Stimulated activated CD4-positive, alpha-beta T cell treated with anti-CD3 and anti-CD28 coated beads, Interleukin-1b, Interleukin-23, amount 100 ng/mL, for 48 hours (primary cell): ENCODE measurements at regions not wholly inside any gene's neighbourhood (a gene's known extent, or its start where the extent isn't known, plus 50 kb on each side); places are given as distances from the start of the nearest gene placed in this dataset.
A peak's percentile ranks its signal among the peaks of the same experiment; 100 is the strongest.
"Not testable (repeated sequence)": the region's sequence is repeated elsewhere in the genome, so short reads cannot be mapped to it uniquely, and the experiment has no call there.

Source experiments
- DNase-seq: peaks from one replicate; pipeline ENCODE4 v3.0.0-alpha.2; 2020

DNA sequence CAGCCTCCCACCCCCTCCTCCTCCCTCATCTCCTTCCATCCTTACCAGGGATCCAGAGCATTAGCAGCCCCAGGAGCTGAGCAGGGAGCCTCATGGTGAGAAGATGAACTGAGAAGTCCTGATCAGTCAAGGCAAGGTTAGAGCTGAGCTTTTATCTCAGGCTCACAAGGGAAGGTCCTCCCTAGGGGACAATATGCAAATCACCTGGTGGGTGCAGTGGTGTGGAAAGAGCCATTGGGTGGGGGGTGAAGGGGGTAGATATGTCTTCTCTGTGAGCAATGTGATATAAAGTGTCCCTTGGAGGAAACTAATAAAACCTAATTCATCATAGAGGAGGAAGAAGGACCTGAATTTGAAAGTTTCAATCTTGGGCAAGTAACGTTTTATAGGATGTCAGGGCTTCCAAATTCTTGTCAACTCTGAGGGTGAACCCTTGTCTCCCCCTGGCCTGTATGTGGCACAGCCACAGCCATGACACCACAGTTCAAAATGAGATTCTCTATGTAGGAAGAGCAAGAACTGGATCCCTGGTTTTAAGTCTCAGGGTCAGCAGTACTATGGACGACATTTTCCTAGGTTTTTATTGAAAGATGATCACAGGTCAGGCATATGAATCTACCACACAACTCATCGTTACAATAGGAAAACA lies 543.5 kb downstream of the RPIA start:
- DNase-seq: not testable (repeated sequence)

- not testable (repeated sequence) for DNase-seq
These were observed 545.5 kb downstream of the RPIA start for GRCh38 chr2:89236832-89237450.

DNA sequence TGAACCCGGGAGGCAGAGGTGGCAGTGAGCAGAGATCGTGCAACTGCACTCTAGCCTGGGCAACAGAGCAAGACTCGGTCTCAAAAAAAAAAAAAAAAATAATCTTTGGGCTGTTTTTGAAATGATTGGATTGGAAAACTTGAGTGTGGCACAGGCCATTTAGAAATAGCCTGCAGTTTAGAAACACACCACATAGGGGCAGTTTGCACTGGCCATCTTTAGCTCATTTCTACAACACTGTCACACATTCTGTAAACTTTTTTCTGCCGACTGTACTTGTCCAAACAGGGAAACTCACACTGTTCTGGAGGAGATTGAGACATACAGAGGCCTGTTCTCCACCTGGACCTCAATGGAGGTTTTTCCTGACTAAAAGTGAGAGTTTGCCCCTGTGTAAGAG lies 546.3 kb downstream of the RPIA start:
- not testable (repeated sequence) for DNase-seq

GRCh38 chr2:89243114-89243700 lies 551.7 kb downstream of the RPIA start:
- DNase-seq: peak; percentile 1

DNA sequence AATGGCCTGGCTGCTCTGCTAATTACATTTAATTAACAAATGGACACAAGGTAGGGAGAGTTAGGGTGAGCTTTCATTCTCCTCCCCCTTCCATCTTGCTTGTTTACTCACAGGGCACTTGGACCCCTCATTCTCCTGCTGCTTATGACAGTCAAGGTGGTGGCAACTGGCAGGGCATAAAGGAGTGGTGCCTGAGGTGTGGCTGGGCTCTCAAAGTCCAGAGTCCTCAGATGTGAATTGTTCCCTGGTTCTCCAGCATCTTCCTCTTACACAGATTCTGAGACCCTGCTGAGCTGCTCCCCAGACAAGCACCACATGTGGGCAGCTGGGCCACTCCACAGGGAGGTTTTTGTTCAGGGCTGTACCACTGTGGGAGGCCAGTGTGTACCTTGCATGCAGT lies 552.9 kb downstream of the RPIA start:
- not testable (repeated sequence) for DNase-seq

DNA sequence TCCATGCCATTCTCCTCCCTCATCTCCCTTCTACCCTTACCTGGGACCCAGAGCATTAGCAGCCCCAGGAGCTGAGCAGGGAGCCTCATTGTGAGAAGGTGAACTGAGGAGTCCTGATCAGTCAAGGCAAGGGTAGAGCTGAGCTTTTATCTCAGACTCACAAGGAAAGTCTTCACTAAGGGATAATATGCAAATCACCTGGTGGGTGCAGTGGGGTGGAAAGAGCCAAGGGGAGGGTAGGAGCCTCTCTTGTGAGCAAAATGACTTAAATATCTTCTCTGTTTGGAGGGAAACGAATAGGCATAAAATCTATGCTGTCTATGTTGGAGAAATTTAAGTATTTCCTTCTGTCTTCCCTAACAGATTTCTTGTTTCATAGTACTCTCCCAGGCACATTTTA lies 554.0 kb downstream of the RPIA start:
- not testable (repeated sequence) for DNase-seq

DNA sequence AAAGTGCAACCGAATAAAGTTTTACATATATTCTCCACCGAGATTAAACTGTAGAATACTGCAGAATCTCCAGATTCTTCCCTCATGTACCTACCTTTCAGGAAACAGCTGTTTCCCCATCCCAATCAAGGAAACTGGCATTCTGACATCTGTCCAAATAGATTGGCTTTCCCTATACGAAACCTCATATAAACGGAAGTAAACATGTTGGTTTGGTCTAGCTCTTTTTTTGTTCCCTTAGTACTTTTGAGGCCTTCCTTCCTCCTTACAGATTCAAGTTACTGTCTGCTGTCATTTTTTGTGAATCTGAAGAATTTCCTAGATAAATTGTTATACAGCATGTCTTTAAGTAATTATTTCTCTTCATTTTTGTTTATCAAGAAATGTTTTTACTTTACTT lies 554.6 kb downstream of the RPIA start:
- DNase-seq: not testable (repeated sequence)

DNA sequence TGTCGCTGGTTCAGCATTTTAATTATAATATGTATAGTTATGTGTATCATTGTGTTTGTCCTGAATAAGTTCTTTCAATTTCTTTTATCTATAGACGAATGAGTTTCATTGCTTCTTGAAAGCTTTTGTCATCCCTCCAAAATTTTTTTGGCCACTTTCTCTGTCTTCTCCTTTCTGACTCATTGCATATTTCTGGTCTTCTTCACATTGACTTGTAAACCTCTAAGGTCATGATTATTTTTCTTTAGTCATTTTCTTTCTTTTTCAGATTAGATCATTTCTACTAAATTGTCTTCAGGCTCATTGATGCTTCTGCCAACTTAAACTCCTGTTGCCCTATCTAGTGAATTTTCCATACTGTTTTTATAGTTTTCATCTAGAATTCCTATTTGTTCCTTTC lies 555.1 kb downstream of the RPIA start:
- not testable (repeated sequence) for DNase-seq

DNA sequence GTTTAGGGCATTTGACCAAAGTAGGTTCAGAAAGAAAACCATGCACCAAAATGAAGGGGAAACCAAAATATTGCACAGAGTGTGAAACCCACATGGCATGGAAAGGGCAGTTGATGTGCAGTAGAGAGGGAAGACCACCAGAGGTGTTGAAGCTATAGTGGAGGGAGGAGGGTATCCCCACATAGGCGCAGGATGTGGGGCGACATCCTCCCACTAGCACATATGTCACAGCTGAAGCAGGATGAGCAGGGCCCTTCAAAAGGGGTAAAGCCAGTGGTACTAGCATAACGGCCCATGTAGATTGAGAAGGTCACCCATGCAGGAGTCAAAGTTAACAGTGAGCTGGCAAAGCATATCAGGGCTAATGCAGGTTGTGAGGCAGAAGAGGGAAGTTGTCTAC lies 563.5 kb downstream of the RPIA start:
- DNase-seq: not testable (repeated sequence)

GRCh38 chr2:89273443-89273842 lies 582.0 kb downstream of the RPIA start:
- not testable (repeated sequence) for DNase-seq

DNA sequence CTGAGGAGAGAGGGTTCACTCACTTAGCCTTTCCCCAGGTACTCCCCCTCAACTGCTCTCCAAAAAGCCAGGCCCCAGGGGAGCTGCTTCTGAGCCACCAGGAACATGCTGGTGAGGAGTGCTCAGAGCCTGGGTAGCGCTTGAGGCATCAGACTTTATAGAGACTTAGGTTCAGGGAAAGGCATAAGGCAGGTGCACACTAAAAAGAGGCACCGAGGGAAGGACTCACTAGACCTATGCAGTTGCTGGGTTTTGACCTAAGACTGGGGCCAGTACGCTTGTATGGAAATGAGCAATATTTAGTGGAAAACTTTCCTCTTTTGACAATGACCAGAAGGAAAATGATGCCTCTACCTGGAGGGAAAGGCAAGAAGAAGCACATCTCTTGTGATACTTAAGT lies 589.1 kb downstream of the RPIA start:
- DNase-seq: not testable (repeated sequence)

DNA sequence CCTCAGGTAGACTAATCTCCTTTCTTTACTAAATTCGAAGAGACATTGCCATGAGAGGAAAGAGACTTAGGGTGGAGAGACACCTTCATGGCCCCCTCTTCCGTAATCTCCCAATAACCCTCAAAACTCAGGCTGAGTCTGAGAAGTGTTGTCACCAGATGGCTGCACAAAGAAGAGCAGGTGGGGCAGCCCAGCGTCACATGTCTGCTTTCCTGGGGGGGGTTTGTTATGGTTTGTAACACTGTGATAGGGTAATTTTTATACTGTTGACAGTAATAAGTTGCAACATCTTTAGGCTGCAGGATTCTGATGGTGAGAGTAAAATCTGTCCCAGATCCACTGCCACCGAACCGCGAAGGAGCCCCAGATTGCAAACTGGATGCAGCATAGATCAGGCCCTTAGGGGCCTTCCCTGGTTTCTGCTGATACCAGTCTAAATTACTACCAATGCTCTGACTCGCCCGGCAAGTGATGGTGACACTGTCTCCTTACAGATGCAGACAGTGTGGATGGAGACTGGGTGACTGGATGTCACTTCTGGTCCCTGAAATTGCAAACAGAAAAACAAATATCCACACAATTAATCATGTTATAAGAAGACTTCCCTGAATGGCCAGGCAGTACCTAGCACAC lies 595.1 kb downstream of the RPIA start:
- DNase-seq: not testable (repeated sequence)

GRCh38 chr2:89287084-89287483 lies 595.6 kb downstream of the RPIA start:
- DNase-seq: not testable (repeated sequence)

DNA sequence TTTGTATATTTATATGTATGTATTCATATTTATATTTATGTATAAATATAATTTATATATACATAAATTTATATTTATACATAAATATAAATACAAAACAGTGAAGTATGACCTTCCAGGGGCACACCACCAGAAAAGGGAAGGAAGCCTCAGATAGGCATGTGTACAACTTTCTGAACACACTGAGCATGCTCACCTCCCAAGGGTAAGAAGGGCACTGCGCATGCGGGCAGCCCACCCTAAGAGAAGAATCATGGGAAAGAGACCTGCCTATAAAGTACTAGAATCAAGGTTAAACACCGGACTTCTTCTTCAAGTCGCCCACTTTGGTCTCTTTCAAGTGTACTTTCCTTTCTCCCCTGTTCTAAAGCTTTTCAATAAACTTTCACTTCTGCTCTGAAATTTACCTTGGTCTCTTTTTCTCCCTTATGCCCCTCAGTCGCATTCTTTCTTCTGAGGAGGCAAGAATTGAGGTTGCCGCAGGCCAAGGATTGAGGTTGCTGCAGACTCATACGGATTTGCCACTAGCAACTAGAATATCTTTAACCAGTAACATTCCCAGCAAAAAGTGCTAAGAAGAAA lies 600.3 kb downstream of the RPIA start:
- not testable (repeated sequence) for DNase-seq

DNA sequence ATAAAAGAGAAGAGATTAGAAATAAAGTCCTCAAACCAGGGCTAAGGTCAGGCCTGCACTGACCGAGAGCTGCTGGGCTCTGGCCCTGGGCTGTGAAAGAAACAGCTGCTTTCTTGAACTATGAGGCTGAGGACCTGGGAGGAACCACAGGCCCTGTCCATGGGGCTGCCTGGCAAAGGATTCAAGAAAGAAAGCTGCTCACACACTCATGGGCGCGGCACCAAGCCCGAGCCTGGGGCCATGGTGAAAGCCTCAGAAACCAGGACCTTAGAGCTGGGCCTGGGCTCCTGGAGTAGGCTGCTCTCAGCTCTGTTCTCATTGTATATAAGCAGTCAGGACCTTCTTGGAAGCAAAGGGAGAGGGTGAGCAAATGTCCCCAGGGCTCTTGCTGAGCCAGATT lies 601.9 kb downstream of the RPIA start:
- DNase-seq: not testable (repeated sequence)

DNA sequence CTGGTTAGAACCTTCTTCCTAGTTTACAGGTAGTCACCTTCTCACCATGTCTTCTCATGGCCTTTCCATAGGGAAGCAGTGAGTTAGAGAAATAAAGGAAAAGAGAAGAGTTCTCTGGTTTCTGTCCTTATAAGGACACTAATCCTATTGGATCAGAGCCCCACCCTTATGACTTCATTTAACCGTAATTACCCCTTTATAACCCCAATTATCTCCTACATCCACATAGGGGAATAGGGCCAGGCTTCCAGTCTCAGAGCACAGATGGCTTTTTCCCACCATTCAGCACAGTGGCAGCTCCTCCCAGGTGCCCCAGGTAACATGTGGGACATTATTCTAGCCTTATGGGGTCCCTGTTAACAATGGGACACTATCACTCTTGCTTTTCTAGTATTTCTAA lies 602.9 kb downstream of the RPIA start:
- DNase-seq: not testable (repeated sequence)

- DNase-seq: not testable (repeated sequence)
These were observed 605.4 kb downstream of the RPIA start for GRCh38 chr2:89296820-89297398.

DNA sequence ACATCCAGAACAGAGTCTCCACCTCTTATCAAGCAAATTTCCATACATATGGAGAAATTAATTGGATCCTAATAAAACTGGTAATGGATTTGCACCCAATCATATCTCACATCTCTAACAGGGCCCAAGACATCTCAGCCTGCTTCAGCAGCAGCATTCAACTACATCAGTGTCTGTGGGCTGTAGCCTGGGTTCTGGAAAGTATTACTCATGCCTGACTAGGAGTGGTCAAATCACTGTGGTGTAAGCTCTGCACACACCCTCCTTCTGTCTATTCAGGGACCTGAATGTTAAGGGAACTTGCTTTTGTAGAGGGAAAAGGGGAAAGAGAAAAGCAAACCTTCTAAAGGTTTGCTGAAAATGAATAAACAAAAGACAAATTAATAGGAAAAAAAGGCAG lies 607.7 kb downstream of the RPIA start:
- DNase-seq: not testable (repeated sequence)

DNA sequence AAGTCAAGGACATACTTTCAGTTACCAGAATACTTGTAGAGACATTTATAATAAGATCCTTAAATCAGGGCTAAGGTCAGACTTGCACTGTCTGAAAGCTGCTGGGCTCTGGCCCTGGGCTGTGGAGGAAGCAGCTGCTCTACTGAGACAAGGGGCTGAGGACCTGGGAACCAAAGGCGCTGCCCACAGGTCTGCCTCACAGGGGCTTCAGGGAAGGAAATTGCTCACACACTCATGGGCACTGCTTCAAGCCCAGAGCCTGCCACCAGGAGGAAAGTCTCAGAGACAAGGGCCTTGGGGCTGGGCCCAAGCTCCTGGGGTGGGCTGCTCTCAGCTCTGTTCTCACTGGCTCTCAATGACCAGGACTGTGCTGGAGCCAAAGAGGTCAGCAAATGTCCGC lies 614.1 kb downstream of the RPIA start:
- not testable (repeated sequence) for DNase-seq

DNA sequence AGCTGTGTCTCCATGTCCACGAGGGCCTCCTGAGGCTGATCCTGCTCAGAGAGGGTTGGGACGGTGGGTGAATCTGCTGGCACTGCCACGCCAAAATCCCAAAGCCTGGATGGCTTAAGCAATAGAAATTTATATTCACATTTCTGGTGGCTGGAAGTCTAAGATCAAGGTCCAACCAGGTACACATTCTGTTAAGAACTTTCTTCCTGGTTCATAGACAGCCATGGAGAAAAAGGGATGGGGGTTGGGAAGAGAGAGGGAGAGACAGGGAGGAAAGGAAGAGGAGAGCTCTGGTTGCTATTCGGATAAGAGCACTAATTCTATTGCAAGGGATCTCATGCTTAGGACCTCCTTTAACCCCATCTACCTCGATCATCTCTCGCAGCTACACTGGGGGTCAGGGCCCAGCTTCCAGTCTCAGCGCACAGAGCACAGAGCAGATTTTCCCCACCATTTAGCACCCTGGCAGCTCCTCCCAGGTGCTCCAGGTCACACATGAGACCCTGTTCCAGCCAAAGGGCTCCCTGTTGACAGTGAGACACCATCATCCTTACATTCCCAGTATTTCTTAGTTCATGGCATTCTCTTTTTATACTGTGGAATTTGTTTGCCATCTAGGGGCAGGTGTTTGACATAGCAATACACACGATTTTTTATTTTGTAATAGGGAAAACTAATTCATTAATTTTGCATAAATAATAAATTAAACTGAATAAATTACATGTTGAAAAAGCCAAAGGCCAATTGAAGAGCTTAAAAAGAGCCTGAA lies 615.6 kb downstream of the RPIA start:
- not testable (repeated sequence) for DNase-seq

DNA sequence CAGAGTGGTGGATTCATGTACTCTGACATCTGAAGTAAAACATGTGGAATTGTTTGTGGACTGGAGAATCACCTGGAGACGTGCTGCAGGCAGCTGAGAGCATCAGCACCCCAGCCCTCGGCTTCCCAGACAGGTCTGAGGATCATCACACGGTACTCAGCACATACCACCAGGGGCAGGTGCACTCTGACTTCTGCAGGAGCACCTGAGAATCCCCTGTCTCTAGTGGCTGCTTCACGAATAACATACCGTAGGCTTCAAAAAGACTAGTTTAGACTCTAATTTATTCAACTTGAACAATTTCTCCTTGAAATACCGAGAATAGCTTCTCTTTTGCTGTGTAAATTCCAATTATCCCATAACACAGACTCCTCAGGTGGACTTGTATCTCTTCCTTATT lies 627.5 kb downstream of the RPIA start:
- not testable (repeated sequence) for DNase-seq

- DNase-seq: not testable (repeated sequence)
These were observed 634.4 kb downstream of the RPIA start for GRCh38 chr2:89325894-89326293.
